GM13976 (cell line): ENCODE measurements at regions not wholly inside any gene's neighbourhood (a gene's known extent, or its start where the extent isn't known, plus 50 kb on each side); places are given as distances from the start of the nearest gene placed in this dataset.

Experiments
- DNase-seq: peaks from one replicate; pipeline ENCODE4 v3.0.0; 2012; ENCODE audit warnings: low spot score
- CTCF ChIP-seq: IDR thresholded peaks from 2 replicates; pipeline ENCODE4 v1.5.1; 2012; ENCODE audit warnings: borderline replicate concordance, mild to moderate bottlenecking; ENCODE audit not compliant: insufficient read depth; ENCODE audit errors: extremely low read depth, missing control alignments, control extremely low read depth
- in situ Hi-C: fragments of 300-500 bp; cut with MboI; formaldehyde crosslinking; loops from one replicate; pipeline ENCODE4 v1.12.0; 2022; ENCODE audit warnings: low sequenced_read_pairs, mixed read lengths, inconsistent platforms; ENCODE audit not compliant: unreplicated experiment

DNA sequence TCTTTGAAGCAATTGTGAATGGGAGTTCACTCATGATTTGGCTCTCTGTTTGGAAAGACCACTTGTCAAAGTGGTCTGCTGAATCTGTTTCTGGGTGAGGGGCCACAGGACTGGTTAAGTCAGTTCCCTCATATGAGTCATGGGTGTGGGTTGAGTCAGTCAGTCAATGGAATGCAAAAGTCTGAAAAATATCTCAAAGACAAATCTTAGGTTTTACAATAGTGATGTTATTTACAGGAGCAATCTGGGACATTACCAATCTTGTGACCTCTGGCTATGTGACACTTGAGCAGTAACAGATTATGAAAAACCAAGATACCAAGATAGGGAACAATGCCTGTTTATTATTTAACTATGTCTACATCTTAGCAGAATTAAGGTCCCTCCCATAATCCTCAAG, 311.6 kb downstream of the AASDHPPT start:
- no peak for TF ChIP-seq CTCF
- in situ Hi-C loops, result no loop called here

DNA sequence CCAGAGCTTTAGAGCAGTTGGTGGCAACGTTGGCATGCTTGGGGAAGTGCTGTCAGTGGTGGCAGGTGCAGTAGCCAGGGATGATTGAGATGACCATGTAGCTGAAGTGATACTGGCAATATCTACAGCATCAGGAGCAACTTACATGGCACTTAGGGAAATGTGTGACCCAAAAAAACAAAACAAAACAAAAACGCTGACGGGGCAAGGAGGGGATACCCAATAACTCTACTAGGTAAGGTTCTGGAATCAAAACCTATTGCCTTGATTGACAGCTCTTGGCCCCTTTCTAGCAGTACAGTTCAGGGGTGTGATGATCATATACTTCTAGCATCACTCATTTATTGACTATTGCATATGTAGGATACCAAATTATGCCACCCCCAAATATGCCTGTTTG, 312.6 kb downstream of the AASDHPPT start:
- TF ChIP-seq CTCF, result no peak
- DNase-seq, result no peak
- in situ Hi-C loops, result no loop called here

More for the DNA sequence above, 311.6 kb downstream of the AASDHPPT start:
- DNase-seq, result no peak

DNA sequence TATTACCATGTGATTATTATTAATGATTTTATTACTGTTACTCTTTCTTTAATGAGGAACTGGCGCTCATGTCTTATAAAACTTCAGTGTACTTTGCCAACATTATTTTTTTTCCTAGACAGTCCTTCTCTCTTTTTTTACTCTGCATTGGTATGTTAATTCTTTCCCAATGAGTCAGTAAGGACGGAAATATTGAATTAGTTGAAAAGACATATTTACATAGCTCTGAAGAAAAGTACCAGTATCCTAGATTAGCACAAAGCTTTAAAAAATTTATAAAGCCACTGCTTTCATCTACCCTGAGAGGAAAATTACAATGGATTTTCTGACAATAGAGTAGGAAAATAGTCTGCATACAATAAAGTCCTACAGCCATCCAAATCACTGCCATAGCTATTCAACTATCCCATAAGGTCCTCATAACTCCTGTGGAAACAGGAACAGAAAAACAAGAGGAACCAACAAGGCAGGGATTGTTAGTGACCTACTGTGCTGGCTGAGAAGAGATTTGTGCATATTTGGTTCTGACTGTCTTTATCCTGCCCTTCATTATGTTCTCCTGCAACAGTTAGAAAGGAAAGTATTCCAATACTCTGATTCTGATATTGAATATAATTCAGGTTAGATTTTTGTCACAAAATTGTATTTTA, 314.4 kb downstream of the AASDHPPT start:
- DNase-seq, result no peak
- in situ Hi-C loops, result no loop called here
- TF ChIP-seq CTCF, result no peak

- no peak for TF ChIP-seq CTCF
- DNase-seq, result no peak
Observed at GRCh38 chr11:106395716-106396349, 318.4 kb downstream of the AASDHPPT start.

GRCh38 chr11:106397787-106398501, 320.5 kb downstream of the AASDHPPT start:
- DNase-seq, result no peak
- in situ Hi-C loops, result no loop called here
- TF ChIP-seq CTCF, result no peak

More at GRCh38 chr11:106395716-106396349, 318.4 kb downstream of the AASDHPPT start:
- in situ Hi-C loops, result no loop called here

- in situ Hi-C loops, result no loop called here
- DNase-seq, result no peak
- TF ChIP-seq CTCF, result no peak
Observed at GRCh38 chr11:106398502-106399075, 321.1 kb downstream of the AASDHPPT start.
